HG03521 (cell line): ENCODE measurements at regions not wholly inside any gene's neighbourhood (a gene's known extent, or its start where the extent isn't known, plus 50 kb on each side); places are given as distances from the start of the nearest gene placed in this dataset.
"Not testable (repeated sequence)": the region's sequence is repeated elsewhere in the genome, so short reads cannot be mapped to it uniquely, and the experiment has no call there.

Experiments used
- ATAC-seq: cut with Tn5 transposase; IDR thresholded peaks from one replicate; pipeline ENCODE4 v1.9.1; 2021; ENCODE audit warnings: mild to moderate bottlenecking, moderate library complexity; ENCODE audit not compliant: unreplicated experiment

DNA sequence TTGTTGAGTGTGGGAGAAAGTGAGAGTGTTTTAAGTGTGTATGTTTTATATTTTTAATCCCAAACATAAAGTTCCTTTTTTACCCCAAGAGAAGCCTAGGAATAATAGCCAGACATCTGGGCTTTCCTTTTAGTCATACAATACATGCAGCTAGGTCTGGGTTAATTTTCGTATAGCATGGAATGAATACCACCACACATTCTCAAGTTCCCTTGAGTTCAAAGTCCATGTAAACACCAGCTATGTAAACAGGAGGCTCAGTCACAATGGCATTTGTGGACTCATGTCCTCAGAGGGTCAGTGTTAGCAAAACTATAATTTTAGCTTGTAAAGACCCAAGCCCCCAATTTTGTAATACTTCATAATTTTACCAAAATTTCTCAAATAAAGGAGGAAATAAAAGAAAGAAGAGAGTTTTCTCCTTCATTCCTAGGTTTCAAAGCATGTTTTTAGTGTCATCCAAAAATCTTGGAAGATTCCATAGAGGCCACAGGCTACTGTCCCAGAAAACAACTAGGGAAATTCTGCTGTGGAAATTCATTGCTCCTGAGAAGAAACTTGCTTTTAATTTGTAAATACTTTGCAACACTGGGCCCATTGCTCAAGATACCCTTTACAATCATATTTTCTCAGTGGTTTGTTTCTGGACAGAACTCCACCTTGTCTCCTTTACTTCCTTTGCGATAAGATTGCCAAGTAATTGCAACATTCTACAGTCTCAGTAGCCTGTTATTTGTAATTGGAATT, 671.2 kb downstream of the COL12A1 start:
- no peak for ATAC-seq

DNA sequence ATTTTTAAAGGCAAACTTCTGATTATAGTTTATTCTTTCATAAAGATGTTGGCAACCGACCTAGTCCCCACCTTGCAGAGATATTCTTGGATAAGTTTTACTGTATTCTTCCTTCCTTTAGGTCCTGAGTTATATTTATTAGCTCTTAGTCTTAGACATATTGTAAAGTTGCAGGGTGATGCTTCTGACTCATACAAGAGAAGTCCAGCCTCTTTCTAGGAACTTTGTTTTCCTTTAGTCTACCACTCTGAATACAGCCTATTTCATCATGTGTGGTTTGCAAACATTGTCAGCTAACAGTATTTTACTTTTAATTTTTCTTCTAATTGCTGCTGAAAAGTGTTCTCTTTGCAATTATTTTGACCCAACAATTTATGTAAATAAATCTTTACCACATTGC, 686.7 kb downstream of the COL12A1 start:
- no peak for ATAC-seq

DNA sequence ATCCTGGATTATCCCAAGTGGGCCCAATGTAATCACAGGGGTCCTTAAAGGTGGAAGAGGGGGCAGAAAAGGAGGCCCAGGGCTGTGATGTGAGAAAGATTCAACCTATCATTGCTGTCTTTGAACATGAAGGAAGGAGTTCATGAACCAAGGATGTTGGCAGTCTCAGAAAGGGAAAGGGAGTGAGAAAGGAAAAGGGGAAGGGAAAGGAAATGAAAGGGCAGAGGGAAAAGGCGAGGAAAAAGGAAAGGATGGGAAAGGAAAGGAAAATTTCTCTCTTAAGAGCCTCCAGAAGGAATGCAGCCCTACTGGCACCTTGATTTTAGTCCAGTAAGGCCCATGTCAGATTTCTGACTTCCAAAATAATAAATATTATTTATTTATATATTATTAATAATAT, 687.8 kb downstream of the COL12A1 start:
- ATAC-seq, result no peak

DNA sequence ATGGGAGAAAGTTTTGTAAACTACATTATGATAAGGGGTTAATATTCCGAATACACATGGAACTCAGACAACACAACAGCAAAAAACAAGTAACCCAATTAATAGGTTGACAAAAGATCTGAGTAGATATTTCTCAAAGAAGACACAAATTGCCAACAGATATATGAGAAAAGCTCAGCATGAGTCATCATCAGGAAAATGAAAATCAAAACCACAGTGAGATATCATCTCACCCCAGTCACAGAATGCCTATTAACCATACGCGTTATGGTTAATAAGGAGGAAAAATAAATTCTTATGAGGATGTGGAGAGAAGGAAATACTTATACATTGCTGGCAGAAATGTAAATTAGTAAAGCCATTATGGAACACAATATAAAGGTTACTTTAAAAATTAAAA, 695.0 kb downstream of the COL12A1 start:
- ATAC-seq, result no peak

DNA sequence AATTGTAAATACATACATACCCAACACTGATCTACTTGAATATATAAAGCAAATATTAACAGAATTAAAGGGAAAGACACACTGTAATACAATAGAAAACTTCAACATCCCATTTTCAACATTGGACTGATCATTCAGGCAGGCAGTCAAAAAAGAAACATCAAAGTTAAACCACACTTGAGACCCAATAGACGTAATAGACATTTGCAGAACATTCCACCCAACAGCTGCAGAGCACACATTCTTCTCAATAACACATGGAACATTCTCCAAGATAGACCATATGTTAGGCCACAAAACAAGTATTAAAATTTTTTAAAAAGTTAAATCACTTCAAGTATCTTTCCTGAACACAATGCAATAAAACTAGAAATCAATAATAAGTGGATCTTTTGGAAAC, 698.2 kb downstream of the COL12A1 start:
- no peak for ATAC-seq

DNA sequence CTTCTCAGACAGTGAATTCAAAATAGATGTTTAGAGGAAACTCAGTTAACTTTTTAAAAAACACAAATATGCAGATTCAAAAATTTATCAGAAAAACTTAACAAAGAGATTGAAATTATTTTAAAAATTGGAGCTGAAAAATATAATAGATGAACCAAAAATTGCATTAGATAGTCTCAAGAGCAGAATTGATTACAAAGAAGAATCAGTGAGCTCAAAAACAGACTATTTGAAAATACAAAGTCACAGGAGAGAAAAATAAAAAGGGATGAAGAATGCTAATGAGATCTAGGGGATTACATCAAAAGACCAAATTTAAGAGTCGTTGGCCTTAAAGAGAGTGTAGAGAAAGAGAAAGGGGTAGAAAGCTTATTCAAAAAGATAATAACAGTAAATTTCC, 700.5 kb downstream of the COL12A1 start:
- no peak for ATAC-seq

DNA sequence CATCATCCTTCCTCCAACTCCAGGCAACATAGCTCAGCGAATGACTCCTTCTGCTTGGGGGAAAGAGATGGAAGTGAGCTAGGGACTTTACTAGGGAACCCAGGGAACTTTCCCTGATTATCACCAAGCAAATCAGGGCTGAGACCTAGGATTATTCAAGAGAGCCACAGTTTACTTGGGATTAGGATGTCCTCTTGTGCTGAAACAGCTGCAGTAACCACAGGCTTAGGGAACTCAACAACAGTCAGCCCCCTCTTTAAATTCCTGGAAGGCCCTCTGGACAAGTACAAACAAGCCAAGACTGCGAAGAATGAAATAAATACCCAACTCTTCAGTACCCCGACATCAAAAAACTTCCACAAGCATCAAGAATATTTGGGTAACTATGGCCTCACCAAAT, 700.9 kb downstream of the COL12A1 start:
- ATAC-seq, result no peak

DNA sequence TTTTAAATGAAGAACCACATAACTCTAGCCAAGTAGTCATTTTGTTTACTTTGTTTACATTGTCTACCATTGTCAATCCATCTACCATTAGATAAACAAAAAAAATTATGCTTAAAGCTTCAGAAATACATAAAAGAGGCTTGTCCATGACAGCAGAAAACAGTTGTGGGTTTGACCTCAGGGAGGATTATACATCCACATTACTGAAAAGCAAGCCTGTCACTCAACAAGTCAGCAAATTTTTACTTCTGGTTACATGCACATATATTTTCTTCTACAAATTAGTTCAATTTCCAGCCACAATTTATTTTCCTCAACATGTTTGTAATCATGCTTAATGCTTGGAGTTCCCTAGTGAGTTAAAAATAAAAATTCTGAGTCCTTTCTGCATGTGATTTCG, 713.3 kb downstream of the COL12A1 start:
- ATAC-seq, result no peak

DNA sequence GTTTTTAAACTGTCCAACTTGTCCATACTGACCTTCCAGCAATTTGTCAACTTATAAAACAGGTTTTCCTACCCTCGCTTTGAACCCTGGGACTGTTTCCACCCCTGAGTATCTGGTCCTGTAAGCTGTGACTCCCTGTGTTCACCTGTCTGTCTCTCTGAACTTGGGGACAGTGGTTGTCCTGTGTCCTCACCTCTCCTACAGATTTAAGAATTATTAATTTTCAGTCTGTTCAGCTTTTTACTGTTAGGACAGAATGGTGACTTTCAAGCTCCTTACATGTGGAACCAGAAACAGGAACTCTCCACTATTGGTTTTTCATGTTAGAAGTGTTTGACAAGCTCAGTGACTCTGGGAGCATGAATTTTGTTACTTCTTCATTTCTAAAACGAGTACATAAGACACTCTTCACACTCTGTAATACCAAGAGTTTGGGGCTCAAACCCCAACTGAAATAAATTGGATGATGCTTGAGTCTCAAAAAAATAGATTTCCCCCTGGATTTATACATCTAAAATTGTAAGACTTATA, 713.9 kb downstream of the COL12A1 start:
- no peak for ATAC-seq

DNA sequence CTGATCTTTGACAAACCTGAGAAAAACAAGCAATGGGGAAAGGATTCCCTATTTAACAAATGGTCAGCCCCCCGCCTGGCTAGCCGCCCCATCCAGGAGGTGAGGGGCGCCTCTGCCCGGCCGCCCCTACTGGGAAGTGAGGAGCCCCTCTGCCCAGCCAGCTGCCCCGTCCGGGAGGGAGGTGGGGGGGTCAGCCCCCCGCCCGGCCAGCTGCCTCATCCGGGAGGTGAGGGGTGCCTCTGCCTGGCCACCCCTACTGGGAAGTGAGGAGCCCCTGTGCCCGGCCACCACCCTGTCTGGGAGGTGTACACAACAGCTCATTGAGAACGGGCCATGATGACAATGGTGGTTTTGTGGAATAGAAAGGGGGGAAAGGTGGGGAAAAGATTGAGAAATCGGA, 717.1 kb downstream of the COL12A1 start:
- ATAC-seq, result not testable (repeated sequence)

DNA sequence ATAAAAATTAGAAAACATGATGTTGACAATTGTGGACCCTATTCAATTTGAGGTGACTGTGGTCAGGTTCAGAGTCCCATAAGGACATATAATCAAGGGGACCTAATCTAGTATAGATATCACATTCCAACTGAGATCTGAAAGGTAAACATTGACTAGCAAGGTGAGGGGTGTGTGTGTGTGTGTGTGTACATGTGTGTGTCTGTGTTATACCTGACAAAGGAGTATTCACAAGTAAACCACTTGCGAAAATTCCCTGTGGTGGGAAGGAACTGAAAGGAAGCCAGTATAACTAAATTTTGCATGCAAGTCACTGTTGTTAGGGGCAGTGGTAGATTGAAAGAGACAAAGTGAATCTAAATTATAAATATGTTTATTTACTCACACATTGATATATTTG, 723.7 kb downstream of the COL12A1 start:
- ATAC-seq, result no peak

DNA sequence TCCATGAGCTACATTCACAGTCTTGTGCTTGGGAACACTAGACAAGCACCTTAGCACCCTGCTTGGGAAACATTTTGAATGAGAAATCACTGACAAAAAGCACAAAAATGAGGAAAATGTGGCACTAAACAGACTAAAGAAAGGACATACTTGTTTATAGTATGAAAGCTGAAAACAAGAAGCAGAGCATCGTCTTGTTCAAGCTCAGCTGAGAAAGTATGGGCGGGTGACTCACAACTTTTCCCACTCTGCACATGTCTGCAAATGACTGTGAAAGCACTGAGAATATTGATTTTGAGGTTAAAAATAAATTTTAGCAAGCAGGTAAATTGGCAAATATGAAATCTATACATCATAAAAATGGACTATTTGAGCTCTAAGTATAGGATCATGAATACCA, 725.3 kb downstream of the COL12A1 start:
- ATAC-seq, result no peak

DNA sequence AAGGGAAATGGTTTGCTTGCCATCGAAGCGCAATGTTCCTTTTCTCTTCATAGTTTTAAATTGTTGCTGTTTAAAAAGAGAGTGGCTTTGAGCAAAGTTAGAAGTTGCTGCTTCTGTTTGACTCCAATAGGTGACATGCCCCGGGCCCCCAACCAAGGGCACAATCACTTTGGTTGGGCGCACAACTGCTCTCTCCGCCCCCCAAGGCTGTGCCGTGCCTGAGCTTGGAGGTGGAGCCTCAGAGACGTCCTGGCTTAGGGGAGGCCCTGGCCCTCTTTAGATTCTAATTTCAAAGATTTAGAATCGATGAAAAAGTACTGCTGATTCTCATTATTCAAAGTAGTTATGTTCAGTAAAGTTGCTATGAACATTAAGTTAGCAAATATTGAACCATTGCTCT, 725.9 kb downstream of the COL12A1 start:
- no peak for ATAC-seq

DNA sequence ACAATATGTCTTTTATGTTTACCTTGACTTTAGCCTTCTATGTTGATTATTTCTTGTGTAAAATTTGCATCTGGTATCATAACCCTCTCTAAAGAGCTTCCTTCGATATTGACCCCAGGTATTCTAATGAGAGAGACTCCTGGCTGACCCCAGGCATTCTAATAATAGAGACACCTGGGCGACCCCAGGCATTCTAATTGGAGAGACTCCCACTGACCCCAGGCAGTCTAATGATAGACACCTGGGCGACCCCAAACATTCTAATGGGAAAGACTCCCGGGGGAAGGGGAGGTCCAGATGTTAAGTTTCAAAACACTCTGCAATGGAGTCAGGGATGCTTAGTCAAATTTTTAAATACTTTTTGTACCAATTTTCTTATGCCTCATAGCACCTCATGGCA, 726.4 kb downstream of the COL12A1 start:
- ATAC-seq, result no peak

DNA sequence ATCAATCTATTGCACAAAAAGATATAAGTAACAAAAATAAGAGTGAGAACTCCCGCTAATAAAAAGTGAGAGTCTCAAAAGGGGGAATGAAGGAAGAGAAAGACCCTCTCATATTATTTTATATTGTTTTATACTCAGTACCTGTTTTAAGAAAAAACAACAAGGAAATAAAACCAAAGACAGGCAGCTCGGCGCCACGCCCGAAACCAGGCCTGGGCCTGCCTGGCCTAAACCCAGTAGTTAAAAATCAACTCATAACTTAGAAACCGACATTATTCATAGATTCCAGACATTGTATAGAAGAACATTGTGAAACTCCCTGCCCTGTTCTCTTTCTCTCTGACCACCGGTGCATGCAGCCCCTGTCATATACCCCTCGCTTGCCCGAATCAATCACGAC, 731.8 kb downstream of the COL12A1 start:
- not testable (repeated sequence) for ATAC-seq

DNA sequence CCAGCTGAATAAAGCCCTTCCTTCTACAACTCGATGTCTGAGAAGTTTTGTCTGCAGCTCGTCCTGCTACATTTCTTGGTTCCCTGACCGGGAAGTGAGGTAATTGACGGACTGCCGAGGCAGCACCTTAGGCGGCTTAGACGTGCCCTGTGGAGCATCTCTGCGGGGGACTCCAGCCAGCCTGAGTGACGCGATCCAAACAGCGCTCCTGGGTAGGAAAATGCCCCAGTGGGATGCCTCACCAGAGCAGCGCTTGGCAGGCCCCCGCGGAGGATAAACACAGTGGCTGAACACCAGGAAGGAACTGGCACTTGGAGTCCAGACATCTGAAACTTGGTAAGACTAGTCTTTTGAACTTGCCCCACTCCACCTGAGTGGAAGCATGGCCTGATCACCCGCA, 737.3 kb downstream of the COL12A1 start:
- ATAC-seq, result not testable (repeated sequence)

DNA sequence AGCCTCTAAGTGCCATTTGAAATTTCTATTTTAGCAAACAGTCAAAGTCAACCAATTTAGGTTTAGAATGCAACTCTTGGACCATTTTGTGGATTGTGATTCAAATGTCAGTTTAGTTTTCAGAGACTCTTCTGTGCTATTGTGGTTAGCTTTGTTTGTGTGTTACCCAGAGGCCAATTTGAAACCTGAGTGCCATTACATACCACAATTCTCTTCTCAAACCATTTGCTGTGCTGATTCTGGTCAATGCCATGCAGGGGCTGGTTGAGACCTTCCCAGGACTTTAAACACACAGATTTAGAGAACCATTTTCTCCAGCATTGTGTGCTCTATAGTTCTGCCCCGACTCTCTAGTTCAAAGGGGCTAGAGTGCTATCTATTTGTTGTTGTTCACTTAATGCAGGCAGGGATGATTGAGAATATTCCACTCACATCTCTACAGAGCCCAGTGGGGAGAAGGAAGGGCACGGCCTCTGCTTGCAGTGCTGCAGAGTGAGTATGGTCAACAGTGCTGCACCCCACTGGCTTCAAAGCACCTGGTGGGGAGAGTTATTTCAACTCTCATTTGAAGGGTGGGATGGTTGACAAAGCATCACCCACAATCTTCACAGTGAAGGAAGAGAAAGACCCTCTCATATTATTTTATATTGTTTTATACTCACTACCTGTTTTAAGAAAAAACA, 738.2 kb downstream of the COL12A1 start:
- ATAC-seq, result no peak

DNA sequence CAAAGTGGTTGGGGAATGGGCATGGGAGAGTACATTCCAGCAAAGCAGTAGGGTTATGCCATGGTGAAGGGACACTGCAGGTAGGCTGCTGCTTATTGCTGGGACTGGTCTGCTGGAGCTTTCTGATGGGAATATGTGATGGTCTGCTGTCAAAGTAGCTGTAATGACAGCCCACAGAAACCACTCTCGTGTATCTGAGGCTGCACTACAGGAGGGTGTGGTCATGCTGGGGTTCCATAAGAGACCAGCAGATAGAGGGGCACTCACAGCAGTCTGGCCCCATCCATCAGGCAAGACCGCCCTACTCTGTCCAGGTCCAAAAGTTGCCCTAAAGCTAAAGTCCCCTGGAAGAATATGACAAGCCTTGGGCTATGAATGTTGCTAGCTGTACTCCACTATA, 739.3 kb downstream of the COL12A1 start:
- ATAC-seq, result no peak

DNA sequence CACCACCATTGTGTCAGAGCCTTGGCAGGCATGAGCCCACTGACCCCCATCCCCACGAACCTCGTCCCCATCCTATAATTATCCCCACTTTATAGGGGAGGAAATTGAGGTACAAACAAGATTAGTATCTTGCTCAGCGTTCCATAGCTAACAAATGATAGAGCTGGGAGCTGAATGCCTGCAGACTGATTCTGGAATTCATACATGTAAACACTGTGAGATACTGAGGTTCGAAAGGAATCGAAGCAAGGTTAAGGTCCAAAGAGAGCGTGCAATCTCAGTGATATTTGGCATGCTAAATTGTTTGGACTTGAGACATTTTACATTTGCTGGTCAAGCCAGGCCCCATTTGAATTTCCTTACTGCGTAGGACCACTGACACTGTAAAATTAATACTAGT, 746.6 kb downstream of the COL12A1 start:
- no peak for ATAC-seq

DNA sequence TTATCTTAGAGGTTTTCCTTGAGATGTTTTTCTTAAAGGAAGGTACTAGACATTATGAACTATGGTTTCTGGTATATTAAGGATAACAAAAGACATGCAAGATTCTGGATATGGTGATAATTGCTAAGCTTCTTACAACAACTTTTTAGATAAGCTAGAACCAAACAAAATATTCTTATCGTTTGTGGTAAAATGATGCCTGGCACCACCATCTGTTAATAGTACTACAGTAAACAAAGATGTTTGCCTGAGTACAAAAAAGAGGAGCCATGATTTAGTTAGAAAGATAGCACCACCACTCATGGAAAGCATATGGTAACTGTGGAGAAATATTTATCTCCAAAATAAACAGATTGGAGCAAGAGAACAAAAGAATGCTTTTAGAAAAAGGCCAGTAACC, 747.3 kb downstream of the COL12A1 start:
- ATAC-seq, result no peak

DNA sequence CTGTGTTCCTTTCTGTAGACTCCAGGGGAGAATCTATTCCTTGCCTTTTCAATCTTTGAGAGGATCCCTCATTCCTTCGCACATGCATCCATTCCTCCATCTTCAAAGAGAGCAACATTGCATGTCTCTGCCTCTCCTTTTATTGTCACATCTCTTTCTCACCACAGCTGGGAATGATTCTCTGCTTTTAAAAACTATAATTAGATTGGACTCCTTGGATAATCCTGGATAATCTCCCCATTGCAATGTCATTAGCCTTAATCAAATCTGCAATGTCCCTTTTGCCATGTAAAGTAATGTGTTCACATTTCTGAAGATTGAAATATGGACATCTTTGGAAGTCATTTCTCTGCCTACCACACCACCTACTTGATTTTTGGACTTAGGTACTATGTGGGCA, 750.1 kb downstream of the COL12A1 start:
- no peak for ATAC-seq

DNA sequence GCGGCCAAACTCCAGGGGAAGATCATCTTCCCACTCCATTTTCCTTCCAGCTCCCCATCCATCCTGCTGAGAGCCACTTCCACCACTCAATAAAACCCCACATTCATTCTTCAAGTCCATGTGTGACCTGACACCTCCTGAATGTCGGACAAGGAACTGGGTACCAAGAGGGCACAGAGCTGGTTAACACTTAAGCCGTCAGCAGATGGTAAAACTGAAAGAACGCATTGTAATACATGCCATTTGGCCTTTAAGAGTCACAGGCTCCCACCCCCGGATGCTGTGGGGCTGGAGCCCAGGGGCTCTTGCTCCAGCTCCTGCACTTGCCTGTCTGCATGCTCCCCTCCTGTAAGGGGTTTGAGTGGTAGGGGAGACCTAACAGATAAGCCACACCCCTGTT, 753.9 kb downstream of the COL12A1 start:
- ATAC-seq, result no peak

DNA sequence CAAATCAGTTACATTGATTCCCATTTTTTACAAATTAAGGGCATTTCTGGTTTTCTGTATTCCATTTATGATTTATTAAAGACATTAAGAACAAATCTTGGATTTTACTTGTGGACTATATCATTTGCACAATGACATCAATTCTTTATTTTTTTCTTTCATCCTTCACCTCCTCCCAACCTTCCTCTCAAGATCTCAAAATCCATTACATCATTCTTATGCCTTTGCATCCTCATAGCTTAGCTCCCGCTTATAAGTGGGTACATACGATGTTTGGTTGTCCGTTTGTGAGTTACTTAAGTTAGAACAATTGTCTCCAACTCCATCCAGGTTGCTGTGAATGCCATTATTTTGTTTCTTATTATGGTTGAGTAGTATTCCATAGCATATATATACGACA, 752.8 kb downstream of the CD109 start:
- ATAC-seq, result no peak
